Common myeloid progenitor, CD34-positive (primary cell): ENCODE measurements at regions not wholly inside any gene's neighbourhood (a gene's known extent, or its start where the extent isn't known, plus 50 kb on each side); places are given as distances from the start of the nearest gene placed in this dataset.
"Not testable (repeated sequence)": the region's sequence is repeated elsewhere in the genome, so short reads cannot be mapped to it uniquely, and the experiment has no call there.

Source experiments
- CTCF ChIA-PET: fragments of 350-600 bp; sonication (Branson Sonifier 250); formaldehyde crosslinking; loops from one replicate; lab custom pipeline; 2021; ENCODE audit warnings: antibody characterized with exemption; lab: Charles Lee
- POLR2A ChIA-PET: fragments of 350-600 bp; sonication (Branson Sonifier 250); formaldehyde crosslinking; loops from one replicate; lab custom pipeline; 2021; ENCODE audit warnings: antibody characterized with exemption; lab: Charles Lee
- DNase-seq, 3 donors: peaks; one replicate each; pipeline versions ENCODE4 v3.0.0 to v3.0.0-alpha.2; 2013
- H3K27ac ChIP-seq, 2 experiments: 1 replicate in 1 of 2; 2 replicates in 1 of 2; pipeline ENCODE4 v1.7.0; 2013; ENCODE audit warnings: inconsistent platforms in 2 of 2, low read length in 2 of 2, mild to moderate bottlenecking in 2 of 2, low read depth in 1 of 2, moderate library complexity in 1 of 2; ENCODE audit not compliant: severe bottlenecking in 2 of 2, insufficient read depth in 1 of 2, poor library complexity in 1 of 2
- H3K27me3 ChIP-seq, 5 experiments: replicated peaks in 2 of 5; 1 replicate in 3 of 5; 2 replicates in 2 of 5; pipeline versions ENCODE4 v1.6.1 to v1.7.0; 2013; ENCODE audit warnings: low read length in 4 of 5, mild to moderate bottlenecking in 2 of 5, moderate library complexity in 2 of 5, inconsistent platforms in 1 of 5; ENCODE audit not compliant: insufficient read depth in 5 of 5, control insufficient read depth in 4 of 5
- H3K36me3 ChIP-seq, 4 experiments: 1 replicate in 2 of 4; 2 replicates in 2 of 4; pipeline versions ENCODE4 v1.6.1 to v1.7.0; 2013; ENCODE audit warnings: low read length in 3 of 4, control low read depth in 1 of 4, mild to moderate bottlenecking in 1 of 4; ENCODE audit not compliant: control insufficient read depth in 4 of 4, insufficient read depth in 4 of 4
- H3K4me1 ChIP-seq, 4 experiments: 1 replicate in 3 of 4; 2 replicates in 1 of 4; pipeline versions ENCODE4 v1.6.1 to v1.7.1; 2013; ENCODE audit warnings: low read length in 3 of 4, mild to moderate bottlenecking in 3 of 4, control low read depth in 1 of 4, inconsistent platforms in 1 of 4, moderate library complexity in 1 of 4; ENCODE audit not compliant: control insufficient read depth in 4 of 4, insufficient read depth in 4 of 4; ENCODE audit errors: control extremely low read depth in 1 of 4
- H3K4me3 ChIP-seq, 7 experiments: 1 replicate in 4 of 7; 2 replicates in 3 of 7; pipeline versions ENCODE4 v1.5.1 to v1.7.0; 2013; ENCODE audit warnings: mild to moderate bottlenecking in 7 of 7, low read length in 6 of 7, moderate library complexity in 6 of 7, inconsistent platforms in 2 of 7, low read depth in 2 of 7, control low read depth in 1 of 7; ENCODE audit not compliant: insufficient read depth in 4 of 7, control insufficient read depth in 1 of 7; ENCODE audit errors: extremely low read depth in 1 of 7
- H3K9me3 ChIP-seq, 5 experiments: 1 replicate in 4 of 5; 2 replicates in 1 of 5; pipeline versions ENCODE4 v1.6.1 to v1.7.1; 2013; ENCODE audit warnings: low read length in 4 of 5, mild to moderate bottlenecking in 2 of 5, inconsistent platforms in 1 of 5, low read depth in 1 of 5, moderate library complexity in 1 of 5; ENCODE audit not compliant: control insufficient read depth in 4 of 5, insufficient read depth in 2 of 5; ENCODE audit errors: control extremely low read depth in 1 of 5
- WGBS: methylation state at CpG from one replicate; pipeline ENCODE4 v1.1.5; 2013; ENCODE audit not compliant: insufficient coverage; 5-methylcytosine and 5-hydroxymethylcytosine counted together

DNA sequence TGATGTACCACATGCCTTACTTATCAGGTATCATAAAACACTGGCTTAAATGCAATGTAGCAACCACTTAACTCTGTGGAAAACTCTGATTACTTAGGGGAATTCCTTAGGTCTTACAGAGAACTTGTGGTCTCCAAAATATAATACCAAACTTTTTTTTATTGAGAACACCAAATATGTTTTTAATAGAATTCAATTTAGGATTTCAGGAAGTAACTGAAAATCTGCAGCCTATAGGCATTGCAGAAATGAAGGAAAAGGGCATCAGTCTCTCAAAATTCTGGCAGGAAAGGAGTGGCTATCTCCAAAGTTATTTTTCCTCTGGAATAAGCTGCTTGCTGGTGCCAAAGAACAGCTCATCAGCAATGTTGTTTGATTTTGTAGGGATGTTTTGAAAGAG lies 105.3 kb upstream of the UGP2 start:
- no peak overlapping the region for H3K4me3 ChIP-seq
- no peaks in the 10 kb centered on the region for H3K36me3 ChIP-seq
- H3K9me3 ChIP-seq = no peaks in the 10 kb centered on the region
- no peak for DNase-seq
- ChIA-PET CTCF (no interaction called here), POLR2A (no interaction called here)
- H3K27me3 ChIP-seq = no peaks in the 10 kb centered on the region
- H3K27ac ChIP-seq = no peak overlapping the region
- H3K4me1 ChIP-seq = no peaks in the 10 kb centered on the region

DNA sequence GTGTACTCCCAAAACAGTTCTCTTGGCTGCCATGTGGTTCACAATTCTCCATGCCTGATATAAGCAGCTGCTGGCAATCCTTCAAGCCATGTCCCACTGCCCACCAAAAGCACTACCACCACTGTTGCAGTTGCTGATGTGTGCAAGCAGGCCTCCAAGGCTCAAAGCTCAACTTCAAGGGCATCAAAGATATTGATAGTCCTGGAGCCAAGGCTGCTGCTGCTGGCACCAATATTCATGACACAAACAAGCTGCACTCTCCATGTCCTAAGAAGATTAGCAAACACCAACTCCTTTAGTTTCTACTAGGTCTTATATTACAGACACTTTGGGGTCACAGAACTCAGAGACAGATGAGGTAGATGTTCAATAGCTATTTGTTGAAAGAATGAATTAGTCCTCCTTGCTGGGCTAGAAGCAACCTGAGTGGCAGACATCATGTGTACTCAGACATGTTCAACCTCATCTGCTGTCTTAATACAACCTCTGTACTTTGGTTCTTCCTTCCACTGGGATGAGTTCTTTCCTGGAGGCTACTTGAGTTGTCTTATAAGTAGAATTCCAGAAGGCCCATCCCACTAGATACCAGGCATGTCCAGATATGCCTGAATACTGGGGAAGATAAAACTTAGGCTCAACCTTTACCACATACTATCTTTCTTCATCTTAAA lies 104.5 kb upstream of the UGP2 start:
- Histone ChIP-seq H3K9me3 (no peaks in the 10 kb centered on the region), H3K4me3 (no peak overlapping the region), H3K36me3 (no peaks in the 10 kb centered on the region), H3K27me3 (no peaks in the 10 kb centered on the region), H3K4me1 (no peaks in the 10 kb centered on the region), H3K27ac (no peak overlapping the region)
- ChIA-PET CTCF (interaction anchor here (0.9 kb wide), 1 partner anchor 9 kb away, joined by 3 read pairs; no protein-coding TSS in a partner anchor), POLR2A (no interaction called here)
- DNase-seq = no peak

DNA sequence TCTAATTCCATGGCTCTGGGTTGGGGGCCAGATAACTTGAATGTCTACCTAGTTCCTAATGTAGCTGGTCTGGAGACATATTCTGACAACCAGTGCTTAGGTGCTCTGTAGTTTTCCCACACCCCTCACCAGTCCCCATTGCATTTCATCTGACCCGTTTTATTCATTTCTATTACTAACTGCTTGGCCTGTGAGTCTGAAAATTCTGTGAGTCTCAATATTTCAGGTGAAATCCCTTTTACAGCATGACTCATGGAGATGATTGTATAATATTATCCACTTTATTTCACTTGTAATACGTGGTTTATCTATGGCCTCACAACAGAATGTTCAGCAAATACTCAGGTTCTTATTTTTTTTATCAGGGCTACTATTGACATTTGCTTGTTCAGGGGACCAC lies 103.7 kb upstream of the UGP2 start:
- no CpG with 5 or more reads among the region's 2 CpGs for WGBS
- no peak for DNase-seq
- H3K4me1 ChIP-seq = no peaks in the 10 kb centered on the region
- ChIA-PET POLR2A (no interaction called here), CTCF (no interaction called here)
- H3K27ac ChIP-seq = no peak overlapping the region
- H3K9me3 ChIP-seq = no peaks in the 10 kb centered on the region
- no peaks in the 10 kb centered on the region for H3K36me3 ChIP-seq
- H3K27me3 ChIP-seq = no peaks in the 10 kb centered on the region
- H3K4me3 ChIP-seq = no peak overlapping the region

DNA sequence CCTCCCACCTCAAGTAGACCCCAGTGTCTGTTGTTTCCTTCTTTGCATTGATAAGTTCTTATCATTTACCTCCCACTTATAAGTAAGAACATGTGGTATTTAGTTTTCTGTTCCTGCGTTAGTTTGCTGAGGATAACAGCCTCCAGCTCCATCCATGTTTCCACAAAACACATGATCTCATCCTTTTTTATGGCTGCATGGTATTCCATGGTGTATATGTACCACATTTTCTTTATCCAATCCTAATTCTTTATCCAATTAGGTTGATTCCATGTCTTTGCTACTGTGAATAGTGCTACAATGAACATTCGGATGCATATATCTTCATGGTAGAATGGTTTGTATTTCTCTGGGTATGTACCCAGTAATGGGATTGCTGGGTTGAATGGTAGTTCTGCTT lies 102.5 kb upstream of the UGP2 start:
- H3K36me3 ChIP-seq, H3K4me1 ChIP-seq, DNase-seq, CTCF ChIA-PET, POLR2A ChIA-PET, H3K4me3 ChIP-seq, H3K27ac ChIP-seq, H3K9me3 ChIP-seq, H3K27me3 ChIP-seq: not testable (repeated sequence)
- WGBS = 80% methylated on average over 1 of the region's 2 CpGs

DNA sequence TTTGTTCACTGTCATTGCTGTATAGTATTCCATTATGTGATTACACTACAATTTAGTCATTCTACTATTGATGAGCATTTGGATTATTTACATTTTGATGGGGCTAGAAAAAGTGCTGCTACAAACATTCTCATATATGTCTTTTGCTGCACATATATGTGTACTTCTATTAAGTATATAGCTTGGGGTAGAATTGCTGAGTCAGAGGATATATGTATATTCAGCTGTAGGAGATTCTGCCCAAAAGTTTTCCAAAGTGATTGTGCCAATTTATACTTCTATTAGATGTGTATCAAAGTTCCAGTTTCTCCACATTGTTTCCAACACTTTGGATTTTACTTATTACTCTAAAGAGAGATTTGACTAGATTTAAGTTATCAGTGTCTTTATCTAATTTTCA lies 101.7 kb upstream of the UGP2 start:
- H3K9me3 ChIP-seq = no peaks in the 10 kb centered on the region
- no peak overlapping the region for H3K27ac ChIP-seq
- H3K27me3 ChIP-seq = no peaks in the 10 kb centered on the region
- H3K36me3 ChIP-seq = no peaks in the 10 kb centered on the region
- no peak overlapping the region for H3K4me3 ChIP-seq
- POLR2A ChIA-PET = no interaction called here
- no peaks in the 10 kb centered on the region for H3K4me1 ChIP-seq
- DNase-seq = no peak
- CTCF ChIA-PET = interaction anchor here (1.0 kb wide), 1 partner anchor 123 kb away, joined by 3 read pairs; no protein-coding TSS in a partner anchor

DNA sequence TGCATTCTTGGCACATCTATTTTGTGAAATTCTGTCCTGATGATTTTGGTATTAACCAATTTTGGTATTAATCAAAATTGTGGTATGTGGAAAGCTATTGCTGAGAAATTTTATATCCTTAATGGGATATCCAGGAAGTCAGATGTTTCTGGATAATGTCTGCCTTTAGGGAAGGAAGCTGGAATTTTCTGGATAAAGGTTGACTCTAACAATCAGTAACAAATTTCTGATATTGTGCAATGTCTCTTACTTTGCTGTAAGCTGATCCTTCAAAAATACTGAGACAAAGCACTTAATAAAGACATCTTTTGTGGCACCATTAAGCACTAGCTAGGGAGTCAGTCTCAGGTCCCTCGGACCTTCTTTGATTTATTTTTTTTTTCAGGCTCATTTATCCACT lies 100.8 kb upstream of the UGP2 start:
- WGBS = no CpG with 5 or more reads among the region's 1 CpG
- POLR2A ChIA-PET = no interaction called here
- CTCF ChIA-PET = interaction anchor here (1.0 kb wide), 1 partner anchor 122 kb away, joined by 3 read pairs; no protein-coding TSS in a partner anchor
- no peak for DNase-seq
- no peaks in the 10 kb centered on the region for H3K27me3 ChIP-seq
- no peaks in the 10 kb centered on the region for H3K36me3 ChIP-seq
- H3K4me1 ChIP-seq = no peaks in the 10 kb centered on the region
- no peak overlapping the region for H3K27ac ChIP-seq
- no peaks in the 10 kb centered on the region for H3K9me3 ChIP-seq
- no peak overlapping the region for H3K4me3 ChIP-seq

DNA sequence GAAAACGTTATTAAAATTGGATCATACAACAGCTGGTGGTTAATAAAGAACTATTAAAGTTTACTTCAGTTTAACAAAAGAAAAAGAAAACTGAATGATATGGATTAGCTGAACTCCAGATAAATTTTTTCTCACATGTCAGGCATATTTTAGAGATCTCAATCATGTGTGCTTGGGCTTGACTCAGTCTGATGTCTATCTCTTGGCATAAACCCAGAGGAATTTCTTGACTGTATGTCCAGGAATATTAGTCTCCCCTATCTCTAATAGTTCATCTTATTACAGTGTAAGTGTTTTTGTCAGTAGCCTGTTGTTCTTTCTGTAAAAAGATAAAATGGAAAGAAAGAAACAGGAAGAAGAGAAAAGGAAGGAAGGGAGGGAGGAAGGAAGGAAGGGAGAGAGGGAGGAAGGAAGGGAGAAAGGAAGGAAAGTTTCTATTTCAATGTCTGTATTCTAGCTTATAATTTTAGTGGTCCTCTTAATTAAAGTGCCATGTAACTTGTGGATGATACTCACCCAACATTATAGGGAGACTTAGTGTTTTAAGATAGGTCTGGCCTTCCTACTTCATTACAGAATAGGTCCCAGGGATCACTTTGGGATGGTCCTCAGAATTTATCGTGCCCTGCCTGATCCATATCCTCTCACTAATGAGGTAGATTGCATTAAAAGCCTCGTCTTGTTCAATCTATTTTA lies 99.7 kb upstream of the UGP2 start:
- Histone ChIP-seq H3K36me3 (no peaks in the 10 kb centered on the region), H3K27me3 (no peaks in the 10 kb centered on the region), H3K9me3 (peaks cover 0 to 3% (median 0%) of the 10 kb centered on the region in 5 experiments), H3K4me1 (no peaks in the 10 kb centered on the region), H3K4me3 (no peak overlapping the region), H3K27ac (no peak overlapping the region)
- WGBS = 100% methylated on average over 1 of the region's 3 CpGs
- no peak for DNase-seq
- ChIA-PET POLR2A (no interaction called here), CTCF (no interaction called here)
